Hepatocyte (in vitro differentiated cells): ENCODE measurements at regions not wholly inside any gene's neighbourhood (a gene's known extent, or its start where the extent isn't known, plus 50 kb on each side); places are given as distances from the start of the nearest gene placed in this dataset.

Source experiments
- CTCF ChIP-seq: fragments of 200-600 bp; sonication (generic); IDR thresholded peaks from 2 replicates; pipeline ENCODE4 v1.5.1; 2016; ENCODE audit warnings: antibody characterized with exemption, mild to moderate bottlenecking; ENCODE audit not compliant: poor library complexity
- EZH2 ChIP-seq: fragments of 200-600 bp; sonication (generic); IDR thresholded peaks from 2 replicates; pipeline ENCODE4 v1.6.1; 2016; ENCODE audit warnings: antibody characterized with exemption, mild to moderate bottlenecking, borderline replicate concordance
- EZH2phosphoT487 ChIP-seq: fragments of 200-600 bp; sonication (generic); IDR thresholded peaks from one replicate; pipeline ENCODE4 v1.6.1; 2018; ENCODE audit warnings: antibody characterized with exemption, mild to moderate bottlenecking, low read depth, moderate library complexity; ENCODE audit not compliant: unreplicated experiment, severe bottlenecking

- TF ChIP-seq CTCF (no peak), EZH2 (no peak), EZH2phosphoT487 (no peak)
Measured at GRCh38 chr9:26391036-26391435, 501.6 kb downstream of the CAAP1 start.
